ENCODE measurements at regions not wholly inside any gene's neighbourhood (a gene's known extent, or its start where the extent isn't known, plus 50 kb on each side); places are given as distances from the start of the nearest gene placed in this dataset.
"Not testable (repeated sequence)": the region's sequence is repeated elsewhere in the genome, so short reads cannot be mapped to it uniquely, and the experiment has no call there.

- DNase-seq = no peak
Measured at GRCh38 chr4:106869551-106869950, 166.6 kb downstream of the DKK2 start.

- no peak for DNase-seq
Measured at GRCh38 chr4:106868381-106869035, 167.6 kb downstream of the DKK2 start.

- DNase-seq = no peak
Measured at GRCh38 chr4:106864231-106864630, 171.9 kb downstream of the DKK2 start.

- no peak for DNase-seq
Measured at GRCh38 chr4:106854569-106855351, 181.4 kb downstream of the DKK2 start.

GRCh38 chr4:106852426-106852825 is 183.7 kb downstream of the DKK2 start:
- DNase-seq = no peak

GRCh38 chr4:106851726-106852125 is 184.4 kb downstream of the DKK2 start:
- DNase-seq = no peak

- DNase-seq = no peak
Measured at GRCh38 chr4:106850691-106851090, 185.4 kb downstream of the DKK2 start.

- no peak for DNase-seq
Measured at GRCh38 chr4:106835919-106836318, 200.2 kb downstream of the DKK2 start.

- DNase-seq = no peak
Measured at GRCh38 chr4:106830879-106831278, 205.2 kb downstream of the DKK2 start.

- DNase-seq = no peak
Measured at GRCh38 chr4:106818764-106819163, 217.3 kb downstream of the DKK2 start.

- no peak for DNase-seq
Measured at GRCh38 chr4:106816496-106816895, 219.6 kb downstream of the DKK2 start.

- DNase-seq = no peak
Measured at GRCh38 chr4:106810122-106810521, 226.0 kb downstream of the DKK2 start.

- no peak for DNase-seq
Measured at GRCh38 chr4:106809076-106809475, 227.0 kb downstream of the DKK2 start.

GRCh38 chr4:106806158-106806797 is 229.8 kb downstream of the DKK2 start:
- DNase-seq = no peak

- DNase-seq = no peak
Measured at GRCh38 chr4:106803083-106803482, 233.0 kb downstream of the DKK2 start.

GRCh38 chr4:106801386-106801785 is 234.7 kb downstream of the DKK2 start:
- no peak for DNase-seq

- no peak for DNase-seq
Measured at GRCh38 chr4:106796876-106797275, 239.2 kb downstream of the DKK2 start.

GRCh38 chr4:106795326-106795725 is 240.8 kb downstream of the DKK2 start:
- DNase-seq = no peak

- DNase-seq = no peak
Measured at GRCh38 chr4:106793933-106794332, 242.2 kb downstream of the DKK2 start.

- no peak for DNase-seq
Measured at GRCh38 chr4:106775636-106776035, 260.5 kb downstream of the DKK2 start.

- not testable (repeated sequence) for DNase-seq
Measured at GRCh38 chr4:106774055-106774454, 262.1 kb downstream of the DKK2 start.

- no peak for DNase-seq
Measured at GRCh38 chr4:106773076-106773905, 262.8 kb downstream of the DKK2 start.

- no peak for DNase-seq
Measured at GRCh38 chr4:106767991-106768390, 268.1 kb downstream of the DKK2 start.

Measured in activated CD4-positive, alpha-beta T cell treated with anti-CD3 and anti-CD28 coated beads, Interleukin-2, amount 50 U/mL, for 1 hour (primary cell).